ENCODE measurements at regions not wholly inside any gene's neighbourhood (a gene's known extent, or its start where the extent isn't known, plus 50 kb on each side); places are given as distances from the start of the nearest gene placed in this dataset.

- DNase-seq (ENCODE audit: low spot score), result no peak
Measured at GRCh38 chr9:12155401-12156134, 537.6 kb upstream of the TYRP1 start.

GRCh38 chr9:12162181-12162815 lies 530.9 kb upstream of the TYRP1 start:
- peak; percentile 73 for DNase-seq (ENCODE audit: low spot score)

- DNase-seq (ENCODE audit: low spot score), result no peak
Measured at GRCh38 chr9:12163723-12164458, 529.3 kb upstream of the TYRP1 start.

GRCh38 chr9:12166518-12166917 lies 526.7 kb upstream of the TYRP1 start:
- DNase-seq (ENCODE audit: low spot score), result no peak

GRCh38 chr9:12170456-12170855 lies 522.7 kb upstream of the TYRP1 start:
- no peak for DNase-seq (ENCODE audit: low spot score)

- no peak for DNase-seq (ENCODE audit: low spot score)
Measured at GRCh38 chr9:12178634-12179033, 514.6 kb upstream of the TYRP1 start.

- no peak for DNase-seq (ENCODE audit: low spot score)
Measured at GRCh38 chr9:12182806-12183205, 510.4 kb upstream of the TYRP1 start.

GRCh38 chr9:12183321-12183720 lies 509.9 kb upstream of the TYRP1 start:
- no peak for DNase-seq (ENCODE audit: low spot score)

GRCh38 chr9:12185856-12186255 lies 507.3 kb upstream of the TYRP1 start:
- no peak for DNase-seq (ENCODE audit: low spot score)

- no peak for DNase-seq (ENCODE audit: low spot score)
Measured at GRCh38 chr9:12191630-12192029, 501.6 kb upstream of the TYRP1 start.

GRCh38 chr9:12194731-12195130 lies 498.5 kb upstream of the TYRP1 start:
- no peak for DNase-seq (ENCODE audit: low spot score)

GRCh38 chr9:12195456-12195855 lies 497.7 kb upstream of the TYRP1 start:
- DNase-seq (ENCODE audit: low spot score), result no peak

GRCh38 chr9:12204512-12204911 lies 488.7 kb upstream of the TYRP1 start:
- DNase-seq (ENCODE audit: low spot score), result no peak

GRCh38 chr9:12212860-12213259 lies 480.3 kb upstream of the TYRP1 start:
- no peak for DNase-seq (ENCODE audit: low spot score)

- DNase-seq (ENCODE audit: low spot score), result no peak
Measured at GRCh38 chr9:12221470-12221869, 471.7 kb upstream of the TYRP1 start.

- no peak for DNase-seq (ENCODE audit: low spot score)
Measured at GRCh38 chr9:12224449-12224848, 468.7 kb upstream of the TYRP1 start.

GRCh38 chr9:12230708-12231107 lies 462.5 kb upstream of the TYRP1 start:
- DNase-seq (ENCODE audit: low spot score), result no peak

GRCh38 chr9:12231832-12232231 lies 461.4 kb upstream of the TYRP1 start:
- no peak for DNase-seq (ENCODE audit: low spot score)

- no peak for DNase-seq (ENCODE audit: low spot score)
Measured at GRCh38 chr9:12232836-12233235, 460.3 kb upstream of the TYRP1 start.

- no peak for DNase-seq (ENCODE audit: low spot score)
Measured at GRCh38 chr9:12253941-12254340, 439.2 kb upstream of the TYRP1 start.

- no peak for DNase-seq (ENCODE audit: low spot score)
Measured at GRCh38 chr9:12266758-12267157, 426.4 kb upstream of the TYRP1 start.

- peak; percentile 39 for DNase-seq (ENCODE audit: low spot score)
Measured at GRCh38 chr9:12271421-12271891, 421.7 kb upstream of the TYRP1 start.

All from globus pallidus (tissue), 1 donor.